ENCODE measurements at regions not wholly inside any gene's neighbourhood (a gene's known extent, or its start where the extent isn't known, plus 50 kb on each side); places are given as distances from the start of the nearest gene placed in this dataset.
A peak's percentile ranks its signal among the peaks of the same experiment; 100 is the strongest.

DNA sequence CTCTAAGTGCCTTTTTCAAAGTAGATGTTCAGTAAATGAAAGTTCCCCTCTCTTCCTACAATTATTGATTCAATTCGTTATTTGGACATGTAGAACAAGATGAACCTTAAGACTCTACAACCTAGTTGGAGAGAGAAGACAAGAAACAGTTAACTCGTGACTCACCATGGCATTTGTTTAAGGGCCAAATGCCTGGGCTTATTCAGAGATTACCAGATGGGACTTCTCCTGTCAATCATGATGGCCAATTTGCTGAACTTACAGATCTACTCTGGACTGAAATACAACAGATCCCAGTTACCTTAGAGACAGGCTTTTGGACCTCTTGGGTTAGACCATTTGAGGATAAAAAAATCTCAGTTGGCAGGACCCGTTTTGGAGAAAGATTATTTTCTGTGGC is 93.5 kb downstream of the C1orf94 start:
- peak; percentile 6 for DNase-seq (ENCODE audit: low read depth)

DNA sequence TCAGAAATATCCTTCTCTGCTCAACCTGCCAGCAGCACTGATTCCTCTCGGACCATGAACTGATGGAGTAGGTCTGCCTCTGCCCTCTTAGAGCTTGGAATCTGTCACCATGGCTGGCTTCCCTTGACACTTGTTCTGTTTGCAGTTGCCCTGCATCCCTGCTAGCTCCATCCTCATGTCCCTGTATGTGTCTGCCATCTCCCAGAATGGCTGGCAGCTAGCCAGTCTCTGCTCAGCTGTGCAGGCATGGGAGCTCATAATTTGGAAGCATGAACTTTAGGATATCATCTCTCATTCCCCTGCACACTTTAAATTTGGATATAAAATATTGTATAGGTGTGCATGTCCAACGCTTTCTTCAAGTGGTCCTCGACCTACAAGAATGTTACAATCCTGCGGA is 95.4 kb downstream of the C1orf94 start:
- DNase-seq (ENCODE audit: low read depth): no peak

DNA sequence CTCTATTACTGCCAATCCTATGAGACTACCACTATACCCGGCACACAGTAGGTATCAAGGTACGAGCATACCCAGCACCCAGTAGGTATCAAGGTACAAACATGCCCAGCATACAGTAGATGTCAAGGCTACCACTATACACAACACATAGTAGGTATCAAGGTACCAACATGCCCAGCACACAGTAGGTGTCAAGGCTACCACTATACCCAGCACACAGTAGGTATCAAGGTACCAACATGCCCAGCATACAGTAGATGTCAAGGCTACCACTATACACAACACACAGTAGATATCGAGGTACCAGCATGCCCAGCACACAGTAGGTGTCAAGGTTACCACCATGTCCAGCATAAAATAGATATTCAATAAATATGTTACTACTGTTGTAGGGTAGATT is 98.4 kb downstream of the C1orf94 start:
- DNase-seq (ENCODE audit: low read depth): no peak

DNA sequence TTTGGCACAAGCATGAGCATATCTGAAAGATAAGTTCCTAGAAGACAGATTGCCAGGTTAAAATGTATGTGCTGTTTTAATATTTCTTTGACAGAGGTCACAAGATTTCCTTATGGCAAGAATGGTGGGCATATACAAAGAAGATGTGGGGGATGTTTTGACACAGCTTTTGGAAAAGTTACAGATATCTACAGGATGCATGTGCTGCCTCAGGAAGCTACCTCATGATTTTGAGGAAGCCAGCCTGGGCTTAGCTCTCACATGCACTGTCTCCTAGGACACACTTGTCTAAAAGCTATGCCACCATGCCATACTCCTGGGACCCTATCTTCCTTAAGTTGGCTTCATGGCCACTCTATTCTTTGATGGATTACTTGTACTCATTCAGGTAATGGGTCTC is 99.9 kb downstream of the C1orf94 start:
- no peak for DNase-seq (ENCODE audit: low read depth)

- DNase-seq (ENCODE audit: low read depth): no peak
Observed at GRCh38 chr1:34277150-34277549, 100.4 kb downstream of the C1orf94 start.

- DNase-seq (ENCODE audit: low read depth): no peak
Observed at GRCh38 chr1:34278211-34278610, 101.5 kb downstream of the C1orf94 start.

DNA sequence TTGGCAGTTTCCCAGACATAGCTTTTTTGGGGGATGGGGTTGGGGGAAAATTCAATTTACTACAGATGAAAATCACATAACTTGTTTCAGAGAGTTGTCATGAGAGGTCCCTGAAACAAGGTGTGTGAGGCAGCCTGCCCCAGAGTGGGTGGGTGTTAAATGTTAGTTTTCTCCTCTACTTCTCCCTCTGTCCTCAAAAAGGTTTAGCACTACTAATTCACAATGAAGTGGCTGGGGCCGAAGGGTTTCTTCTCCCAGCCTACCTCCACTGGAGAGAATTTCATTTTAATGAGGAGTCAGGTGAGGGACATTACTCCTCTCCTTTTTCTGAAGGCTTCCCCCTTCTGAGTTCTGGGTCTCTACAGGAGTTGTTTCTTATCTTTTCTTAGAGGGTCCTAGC is 103.3 kb downstream of the C1orf94 start:
- DNase-seq (ENCODE audit: low read depth): no peak

DNA sequence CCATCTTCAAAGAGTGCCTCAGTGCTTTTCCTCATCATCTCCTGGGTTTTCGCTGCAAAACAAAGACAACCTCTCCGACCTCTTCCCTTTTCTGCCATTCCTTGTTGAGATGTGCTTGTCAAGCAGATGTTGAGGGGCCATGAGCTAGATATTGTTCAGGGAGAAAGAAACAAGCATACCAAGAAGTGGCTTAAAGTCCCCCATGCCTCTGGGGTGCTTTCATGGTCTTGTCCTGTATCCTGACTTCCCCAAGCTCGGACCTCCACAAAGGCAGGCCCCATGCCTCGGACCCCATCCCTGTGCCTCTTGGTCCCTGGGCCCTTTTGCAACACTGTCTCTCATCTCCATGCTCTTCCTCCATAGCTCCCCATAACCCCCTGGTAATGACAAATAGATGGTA is 103.8 kb downstream of the C1orf94 start:
- DNase-seq (ENCODE audit: low read depth): no peak

DNA sequence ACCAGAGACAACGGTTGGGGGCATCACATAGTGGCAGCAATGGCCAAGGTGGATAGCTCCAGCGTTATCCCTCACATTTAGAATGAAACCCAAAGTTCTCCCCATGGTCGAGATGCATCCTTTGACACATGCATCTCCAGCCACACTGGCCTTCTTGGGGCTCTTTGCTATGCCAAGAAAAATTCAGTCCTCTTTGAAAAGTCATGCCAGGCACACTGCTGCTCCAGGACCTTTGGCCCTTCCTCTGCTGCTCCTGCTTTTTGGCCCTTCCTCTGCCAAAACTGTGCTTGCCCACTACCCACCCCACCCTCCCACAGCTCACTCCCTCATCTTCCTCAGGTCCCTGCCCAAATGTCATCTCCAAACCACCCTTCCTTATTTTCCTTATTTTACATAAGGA is 106.4 kb downstream of the C1orf94 start:
- no peak for DNase-seq (ENCODE audit: low read depth)

DNA sequence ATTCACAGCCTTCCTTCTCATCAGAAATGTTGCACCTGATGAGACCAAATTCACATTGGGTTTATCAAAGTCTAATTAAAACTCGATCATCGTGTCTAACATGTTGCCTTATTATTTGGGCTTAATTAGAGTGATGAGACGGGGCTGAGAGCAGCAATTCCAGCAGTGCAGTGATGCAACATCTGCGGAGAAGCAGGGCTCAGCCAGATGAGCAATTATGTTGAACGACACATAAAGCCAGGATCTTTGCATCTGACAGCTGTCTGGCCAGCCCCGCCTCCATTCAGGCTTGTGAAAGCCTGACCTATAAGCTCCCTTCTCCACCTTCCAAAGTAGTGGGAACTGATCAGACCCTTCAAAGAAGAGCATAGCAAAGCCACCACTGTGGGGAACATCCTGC is 109.8 kb downstream of the C1orf94 start:
- no peak for DNase-seq (ENCODE audit: low read depth)

DNA sequence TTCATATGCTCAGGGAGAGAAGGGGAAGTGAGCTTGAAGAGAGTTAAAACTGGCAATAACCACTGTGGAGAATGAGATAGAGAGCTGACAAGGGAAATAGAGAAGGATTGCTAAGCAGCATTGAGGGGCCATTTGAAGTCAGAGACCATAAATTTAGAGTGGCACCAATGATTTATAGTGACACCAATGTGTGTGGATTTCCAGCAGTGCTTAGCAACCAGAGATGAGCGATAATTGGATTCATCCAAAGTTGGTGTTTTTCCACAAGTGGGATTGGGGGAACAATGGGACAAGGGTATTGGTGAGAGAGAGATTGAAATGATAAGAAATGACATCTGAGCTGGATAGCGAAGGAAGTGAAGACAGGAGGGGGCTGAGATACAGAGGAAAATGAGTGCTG is 114.1 kb downstream of the C1orf94 start:
- DNase-seq (ENCODE audit: low read depth): no peak

- no peak for DNase-seq (ENCODE audit: low read depth)
Observed at GRCh38 chr1:34292472-34292871, 115.8 kb downstream of the C1orf94 start.

GRCh38 chr1:34296059-34296458 is 119.4 kb downstream of the C1orf94 start:
- no peak for DNase-seq (ENCODE audit: low read depth)

GRCh38 chr1:34302798-34303197 is 126.1 kb downstream of the C1orf94 start:
- DNase-seq (ENCODE audit: low read depth): no peak

DNA sequence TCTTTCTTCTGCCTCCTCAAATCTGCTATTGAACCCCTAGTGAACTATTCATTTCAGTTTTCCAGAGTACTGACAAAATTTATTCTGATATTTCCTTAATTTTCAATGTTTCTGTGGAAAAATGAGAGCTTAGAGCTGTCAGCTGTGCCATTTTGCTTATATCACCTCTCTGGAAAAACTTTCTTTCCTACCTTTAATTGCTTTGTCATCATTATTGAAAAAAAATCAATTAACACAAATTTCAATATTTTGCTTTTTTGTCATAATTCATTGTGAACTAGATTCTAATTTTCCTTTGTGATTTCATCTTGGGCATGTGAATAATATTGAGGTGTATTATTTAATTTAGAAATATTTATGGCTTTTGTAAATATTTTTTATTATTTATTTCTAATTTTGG is 126.5 kb downstream of the C1orf94 start:
- DNase-seq (ENCODE audit: low read depth): no peak

- DNase-seq (ENCODE audit: low read depth): no peak
Observed at GRCh38 chr1:34306568-34306967, 129.9 kb downstream of the C1orf94 start.

GRCh38 chr1:34312359-34312758 is 135.7 kb downstream of the C1orf94 start:
- DNase-seq (ENCODE audit: low read depth): no peak

- no peak for DNase-seq (ENCODE audit: low read depth)
Observed at GRCh38 chr1:34315974-34316373, 139.3 kb downstream of the C1orf94 start.

GRCh38 chr1:34316773-34317172 is 140.1 kb downstream of the C1orf94 start:
- DNase-seq (ENCODE audit: low read depth): no peak

DNA sequence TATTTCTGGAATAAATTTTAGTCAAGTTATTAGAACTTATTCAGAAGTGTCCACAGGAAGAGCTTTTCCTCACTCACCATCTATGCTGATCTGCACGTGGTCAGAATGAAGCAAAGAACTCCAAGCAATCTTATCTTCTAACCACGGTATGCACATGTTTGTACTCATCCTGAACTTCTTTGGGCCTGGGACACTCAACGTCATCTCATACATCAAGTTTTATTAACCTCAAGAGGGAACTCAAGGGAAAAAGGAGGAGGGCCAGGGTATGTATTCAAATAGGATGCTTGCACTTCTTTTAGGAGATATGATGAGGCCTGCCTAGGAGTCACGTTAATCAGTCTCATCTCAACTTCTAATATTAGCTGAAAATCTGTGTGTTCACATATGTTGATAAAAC is 142.5 kb downstream of the C1orf94 start:
- DNase-seq (ENCODE audit: low read depth): no peak

DNA sequence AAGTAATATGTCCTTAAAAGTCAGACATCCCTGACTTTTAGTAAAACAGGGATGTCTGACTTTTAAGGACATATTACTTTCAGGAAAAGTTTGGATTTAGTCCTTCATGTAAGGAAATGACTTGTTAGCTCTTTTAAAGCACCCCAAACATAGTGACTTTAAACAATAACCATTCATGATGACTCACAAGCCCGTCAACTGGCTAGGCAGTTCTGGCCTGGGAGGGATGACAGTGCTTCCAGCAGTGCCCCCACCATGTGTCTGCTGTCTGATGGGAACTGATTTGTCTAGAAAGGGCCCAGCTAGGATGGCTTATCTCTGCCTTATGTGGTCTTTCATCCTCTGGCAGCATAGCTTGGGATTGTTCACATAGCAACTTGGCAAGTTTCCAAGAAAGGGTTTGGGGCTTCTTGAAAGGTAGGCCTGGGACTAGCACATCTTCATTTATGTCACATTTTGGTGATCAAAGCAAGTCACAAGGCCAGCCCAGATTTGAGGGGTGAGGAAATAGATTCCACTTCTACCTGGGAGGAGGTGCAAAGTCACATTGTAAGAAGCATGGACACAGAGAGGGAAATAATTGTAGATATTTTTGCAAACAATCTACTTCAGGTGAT is 143.5 kb downstream of the C1orf94 start:
- DNase-seq (ENCODE audit: low read depth): peak; percentile 28

DNA sequence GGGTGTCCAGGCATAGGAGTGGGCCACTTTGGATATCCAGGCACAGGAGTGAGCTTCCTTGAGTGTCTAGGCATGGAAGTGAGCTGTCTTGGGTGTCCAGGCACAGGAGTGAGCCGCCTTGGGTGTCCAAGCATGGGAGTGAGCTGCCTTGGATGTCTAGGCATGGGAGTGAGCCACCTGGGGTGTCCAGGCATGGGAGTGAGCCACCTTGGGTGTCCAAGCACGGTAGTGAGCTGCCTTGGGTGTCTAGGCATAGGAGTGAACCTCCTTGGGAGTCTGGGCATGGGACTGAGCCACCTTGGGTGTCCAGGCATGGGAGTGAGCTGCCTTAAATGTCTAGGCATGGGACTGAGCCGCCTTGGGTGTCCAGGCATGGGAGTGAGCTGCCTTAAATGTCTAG is 146.3 kb downstream of the C1orf94 start:
- no peak for DNase-seq (ENCODE audit: low read depth)

DNA sequence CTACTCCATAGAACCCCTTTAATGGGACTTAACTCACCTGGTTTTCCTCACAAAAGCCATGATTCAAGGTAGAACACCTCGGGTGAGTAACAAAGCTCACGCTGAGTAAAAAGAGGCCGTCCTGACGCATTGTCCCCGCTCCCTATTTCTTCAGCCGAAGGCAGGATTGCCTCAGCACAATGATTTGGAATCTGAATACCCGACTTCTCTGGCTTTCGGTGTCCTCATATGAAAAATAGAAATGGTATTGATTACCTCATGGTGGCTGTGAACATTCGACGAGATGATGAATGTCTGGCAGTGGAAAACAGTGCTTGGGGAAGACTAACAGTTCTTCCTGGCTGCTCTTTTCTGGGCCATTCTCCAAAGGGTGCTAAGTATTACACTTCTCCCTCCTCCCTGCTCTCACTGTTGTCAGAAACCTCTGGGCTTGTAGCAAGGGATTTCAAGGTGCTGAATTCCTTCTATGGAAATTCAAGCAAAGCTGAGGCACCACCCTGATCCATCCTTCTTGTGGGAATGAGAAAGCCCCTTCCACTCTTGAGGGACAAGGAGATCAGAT is 148.3 kb downstream of the C1orf94 start:
- no peak for DNase-seq (ENCODE audit: low read depth)

GRCh38 chr1:34328281-34328799 is 151.6 kb downstream of the C1orf94 start:
- DNase-seq (ENCODE audit: low read depth): no peak

Data from HS-5 (cell line).